DOHH2 (cell line): ENCODE measurements at regions not wholly inside any gene's neighbourhood (a gene's known extent, or its start where the extent isn't known, plus 50 kb on each side); places are given as distances from the start of the nearest gene placed in this dataset.

ENCODE experiments used
- EZH2phosphoT487 ChIP-seq: fragments of 200-600 bp; sonication (generic); IDR thresholded peaks from 2 replicates; pipeline ENCODE4 v1.6.1; 2017; ENCODE audit warnings: borderline replicate concordance, mild to moderate bottlenecking, antibody characterized with exemption, low read length, moderate library complexity, mixed read lengths
- TF ChIP-seq, protein P1 (sequence below): fragments of 200-600 bp; sonication (generic); IDR thresholded peaks from one replicate; pipeline ENCODE4 v1.5.1; 2014; ENCODE audit warnings: antibody characterized with exemption, mild to moderate bottlenecking, low read depth, low read length; ENCODE audit not compliant: poor library complexity, severe bottlenecking

DNA sequence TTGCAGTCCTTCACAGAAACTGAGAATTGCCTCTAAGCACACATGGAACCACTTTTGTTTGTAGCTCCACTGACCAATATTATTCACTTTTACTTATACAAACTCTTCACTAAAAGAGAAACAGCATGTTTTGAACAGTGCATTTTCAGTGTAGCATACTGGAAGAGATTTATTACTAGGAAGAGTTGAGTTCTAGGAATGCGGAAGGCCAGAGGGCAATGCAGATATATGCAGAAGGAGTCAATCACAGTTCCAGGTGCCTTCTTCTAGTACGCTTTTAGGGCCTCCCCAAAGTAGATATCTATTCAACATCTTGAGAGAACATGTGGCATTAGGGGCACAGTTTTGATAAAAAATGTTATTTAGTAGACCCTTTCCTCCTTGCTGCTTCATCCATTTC is 1654.0 kb upstream of the ZEB2 start:
- TF ChIP-seq, protein P1, sequence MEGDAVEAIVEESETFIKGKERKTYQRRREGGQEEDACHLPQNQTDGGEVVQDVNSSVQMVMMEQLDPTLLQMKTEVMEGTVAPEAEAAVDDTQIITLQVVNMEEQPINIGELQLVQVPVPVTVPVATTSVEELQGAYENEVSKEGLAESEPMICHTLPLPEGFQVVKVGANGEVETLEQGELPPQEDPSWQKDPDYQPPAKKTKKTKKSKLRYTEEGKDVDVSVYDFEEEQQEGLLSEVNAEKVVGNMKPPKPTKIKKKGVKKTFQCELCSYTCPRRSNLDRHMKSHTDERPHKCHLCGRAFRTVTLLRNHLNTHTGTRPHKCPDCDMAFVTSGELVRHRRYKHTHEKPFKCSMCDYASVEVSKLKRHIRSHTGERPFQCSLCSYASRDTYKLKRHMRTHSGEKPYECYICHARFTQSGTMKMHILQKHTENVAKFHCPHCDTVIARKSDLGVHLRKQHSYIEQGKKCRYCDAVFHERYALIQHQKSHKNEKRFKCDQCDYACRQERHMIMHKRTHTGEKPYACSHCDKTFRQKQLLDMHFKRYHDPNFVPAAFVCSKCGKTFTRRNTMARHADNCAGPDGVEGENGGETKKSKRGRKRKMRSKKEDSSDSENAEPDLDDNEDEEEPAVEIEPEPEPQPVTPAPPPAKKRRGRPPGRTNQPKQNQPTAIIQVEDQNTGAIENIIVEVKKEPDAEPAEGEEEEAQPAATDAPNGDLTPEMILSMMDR: no peak
- no peak for TF ChIP-seq EZH2phosphoT487
